ENCODE measurements at regions not wholly inside any gene's neighbourhood (a gene's known extent, or its start where the extent isn't known, plus 50 kb on each side); places are given as distances from the start of the nearest gene placed in this dataset.

DNA sequence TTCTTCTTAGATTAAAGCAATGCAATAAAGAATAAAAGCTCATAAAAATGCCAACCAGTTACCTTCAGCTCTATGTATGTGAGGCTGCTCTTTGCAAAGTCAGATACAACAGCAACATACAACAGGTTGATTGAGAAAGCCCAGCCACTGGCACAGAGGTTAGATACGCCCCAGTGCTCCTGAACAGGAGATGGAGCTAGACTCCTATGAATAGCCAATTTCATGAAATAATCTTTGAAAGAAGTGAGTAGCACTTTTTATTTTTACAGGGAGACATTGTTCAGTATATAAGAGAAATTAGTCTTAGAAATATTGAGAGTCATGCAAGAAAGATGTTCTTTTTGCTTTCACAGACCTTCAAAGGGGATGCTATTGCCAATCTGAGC lies 362.4 kb upstream of the MEX3C start:
- Histone ChIP-seq H3K4me3 (no peak overlapping the region), H3K36me3 (no peaks in the 10 kb centered on the region), H3K27me3 (no peaks in the 10 kb centered on the region), H3K27ac (no peak overlapping the region), H3K9me3 (no peaks in the 10 kb centered on the region), H3K4me1 (no peaks in the 10 kb centered on the region)
- TF ChIP-seq CTCF (IDR thresholded peaks at IDR 0.05): no peak
- DNase-seq (ENCODE audit: low spot score in 2 of 2): no peak
- intact Hi-C loops (cut with DNase I): no loop called here

DNA sequence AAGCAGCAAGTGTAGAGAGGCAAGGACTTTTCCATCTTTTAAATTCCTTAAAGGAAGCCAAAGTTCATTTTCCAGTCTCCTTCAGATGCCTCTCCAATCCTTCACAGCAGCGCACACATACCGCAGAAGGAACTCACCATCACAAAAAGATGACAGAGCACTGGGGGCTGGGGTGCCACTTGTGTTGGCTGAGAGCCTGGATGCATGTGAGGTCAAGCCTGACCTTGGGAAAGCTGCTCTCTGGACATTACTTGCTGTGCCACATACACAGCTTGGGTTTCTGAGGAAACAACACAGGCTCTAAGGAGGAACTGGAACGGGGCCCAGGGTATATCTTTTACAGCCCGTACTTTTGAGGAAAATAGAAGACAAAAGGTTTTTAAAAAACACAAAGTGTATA lies 364.3 kb upstream of the MEX3C start:
- DNase-seq (ENCODE audit: low spot score in 2 of 2): no peak
- intact Hi-C loops (cut with DNase I): no loop called here
- H3K4me3 ChIP-seq: no peak overlapping the region
- no peaks in the 10 kb centered on the region for H3K27me3 ChIP-seq
- no peak overlapping the region for H3K27ac ChIP-seq
- no peak for TF ChIP-seq CTCF (IDR thresholded peaks at IDR 0.05)
- H3K9me3 ChIP-seq: no peaks in the 10 kb centered on the region
- no peaks in the 10 kb centered on the region for H3K4me1 ChIP-seq
- no peaks in the 10 kb centered on the region for H3K36me3 ChIP-seq

GRCh38 chr18:51562866-51563265 lies 365.4 kb upstream of the MEX3C start:
- Histone ChIP-seq H3K27me3 (no peaks in the 10 kb centered on the region), H3K4me3 (no peak overlapping the region), H3K9me3 (no peaks in the 10 kb centered on the region), H3K4me1 (no peaks in the 10 kb centered on the region), H3K36me3 (no peaks in the 10 kb centered on the region), H3K27ac (no peak overlapping the region)
- DNase-seq (ENCODE audit: low spot score in 2 of 2): no peak
- no peak for TF ChIP-seq CTCF (IDR thresholded peaks at IDR 0.05)
- intact Hi-C loops (cut with DNase I): no loop called here

DNA sequence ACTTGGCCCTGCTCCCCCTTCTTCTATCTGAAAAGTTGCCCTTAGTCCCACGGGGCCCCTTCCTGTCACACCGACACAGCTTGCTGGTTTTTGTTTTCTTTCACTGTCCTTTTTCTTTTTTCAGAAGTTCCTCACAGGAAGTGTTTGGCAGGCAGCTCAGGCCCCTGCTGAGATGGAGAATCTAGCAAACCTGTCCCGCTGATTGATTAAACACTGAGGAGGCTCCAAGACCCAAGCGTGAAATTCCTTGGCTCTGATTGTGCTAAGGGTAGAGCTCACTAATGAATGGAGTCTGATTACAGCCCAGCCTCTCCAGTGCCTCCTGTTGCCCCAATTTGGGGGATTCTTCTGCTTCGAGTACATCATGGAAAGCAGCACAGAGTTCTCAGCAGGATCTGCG lies 365.9 kb upstream of the MEX3C start:
- H3K4me3 ChIP-seq: no peak overlapping the region
- H3K27ac ChIP-seq: no peak overlapping the region

DNA sequence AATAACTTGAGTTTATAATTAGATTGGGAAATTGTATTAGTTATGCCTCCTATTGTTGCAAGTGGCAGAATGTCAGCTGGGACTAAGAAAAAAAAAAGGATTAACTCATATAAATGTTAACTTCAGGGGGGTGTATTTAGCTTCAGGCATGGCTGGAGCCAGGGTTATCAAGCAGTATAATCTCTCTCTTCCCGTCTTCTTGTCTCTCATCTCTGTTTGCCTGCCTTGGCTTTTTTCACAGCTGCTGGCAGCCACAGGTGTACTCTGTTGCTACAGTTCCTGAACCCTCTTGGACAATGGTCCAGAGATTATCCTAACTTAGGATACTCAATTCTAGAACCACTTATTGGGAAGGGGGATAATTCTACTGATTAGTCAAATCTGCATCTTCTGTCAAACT lies 370.7 kb upstream of the MEX3C start:
- intact Hi-C loops (cut with DNase I): no loop called here
- no peak for TF ChIP-seq CTCF (IDR thresholded peaks at IDR 0.05)
- no peaks in the 10 kb centered on the region for H3K27me3 ChIP-seq

More for the DNA sequence above, 365.9 kb upstream of the MEX3C start:
- no peaks in the 10 kb centered on the region for H3K27me3 ChIP-seq
- intact Hi-C loops (cut with DNase I): no loop called here
- no peak for TF ChIP-seq CTCF (IDR thresholded peaks at IDR 0.05)
- DNase-seq (ENCODE audit: low spot score in 2 of 2): no peak
- H3K9me3 ChIP-seq: no peaks in the 10 kb centered on the region
- H3K4me1 ChIP-seq: no peaks in the 10 kb centered on the region
- no peaks in the 10 kb centered on the region for H3K36me3 ChIP-seq

DNA sequence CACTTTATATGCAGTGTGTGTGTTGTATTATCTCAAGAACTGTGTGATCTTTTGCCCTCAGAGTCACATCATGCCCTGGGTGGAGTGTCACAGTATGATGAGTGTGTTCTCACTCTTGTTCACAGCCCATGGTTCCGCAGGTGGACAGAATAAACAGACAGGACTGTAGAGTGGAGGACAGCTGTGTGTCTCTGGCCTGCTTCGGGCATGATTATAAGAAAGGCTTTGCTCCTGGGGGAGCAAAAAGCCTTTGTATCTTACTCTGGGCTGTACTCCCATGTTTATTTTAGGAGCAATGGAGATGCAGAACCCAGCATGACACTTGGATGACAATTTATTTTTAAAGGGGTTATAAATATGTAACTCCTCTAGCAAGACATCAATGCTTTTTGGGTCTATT lies 371.7 kb upstream of the MEX3C start:
- Histone ChIP-seq H3K27me3 (no peaks in the 10 kb centered on the region), H3K27ac (no peak overlapping the region), H3K9me3 (no peaks in the 10 kb centered on the region), H3K4me3 (no peak overlapping the region), H3K36me3 (no peaks in the 10 kb centered on the region), H3K4me1 (no peaks in the 10 kb centered on the region)
- no peak for DNase-seq (ENCODE audit: low spot score in 2 of 2)
- no peak for TF ChIP-seq CTCF (IDR thresholded peaks at IDR 0.05)
- intact Hi-C loops (cut with DNase I): no loop called here

More for the DNA sequence above, 370.7 kb upstream of the MEX3C start:
- Histone ChIP-seq H3K4me1 (no peaks in the 10 kb centered on the region), H3K4me3 (no peak overlapping the region), H3K9me3 (no peaks in the 10 kb centered on the region), H3K27ac (no peak overlapping the region), H3K36me3 (no peaks in the 10 kb centered on the region)
- no peak for DNase-seq (ENCODE audit: low spot score in 2 of 2)

All from ascending aorta (tissue), 2 donors.